ENCODE measurements at regions not wholly inside any gene's neighbourhood (a gene's known extent, or its start where the extent isn't known, plus 50 kb on each side); places are given as distances from the start of the nearest gene placed in this dataset.

Small RNA genes in the stretch of these regions (small RNA-seq; reads per million reads assigned to genes)
- gene AL159169.1, result 0 reads per million in 2 experiments

Data from SK-N-DZ (cell line).